ENCODE measurements at regions not wholly inside any gene's neighbourhood (a gene's known extent, or its start where the extent isn't known, plus 50 kb on each side); places are given as distances from the start of the nearest gene placed in this dataset.
"Not testable (repeated sequence)": the region's sequence is repeated elsewhere in the genome, so short reads cannot be mapped to it uniquely, and the experiment has no call there.

GRCh38 chr5:51156222-51156621 lies 227.0 kb upstream of the ISL1 start:
- H3K4me1 ChIP-seq (ENCODE audit: control extremely low read depth in 1 of 4, control insufficient read depth in 4 of 4, insufficient read depth in 4 of 4, low read length in 3 of 4): no peaks in the 10 kb centered on the region
- H3K9me3 ChIP-seq (ENCODE audit: control extremely low read depth in 1 of 5, control insufficient read depth in 4 of 5, insufficient read depth in 2 of 5, low read depth in 1 of 5, low read length in 4 of 5): peaks cover 0 to 5% (median 2%) of the 10 kb centered on the region in 5 experiments
- POLR2A ChIA-PET: no interaction called here
- H3K27me3 ChIP-seq (replicated peaks in 2 of 5; ENCODE audit: control insufficient read depth in 4 of 5, insufficient read depth in 5 of 5, low read length in 4 of 5): no peaks in the 10 kb centered on the region
- no peak overlapping the region for H3K4me3 ChIP-seq (ENCODE audit: control insufficient read depth in 1 of 7, extremely low read depth in 1 of 7, insufficient read depth in 4 of 7, low read depth in 2 of 7, low read length in 6 of 7)
- no peaks in the 10 kb centered on the region for H3K36me3 ChIP-seq (ENCODE audit: control insufficient read depth in 4 of 4, insufficient read depth in 4 of 4, low read length in 3 of 4)
- no peak overlapping the region for H3K27ac ChIP-seq (ENCODE audit: insufficient read depth in 1 of 2, low read depth in 1 of 2, low read length in 2 of 2, poor library complexity in 1 of 2, severe bottlenecking in 2 of 2)
- no peak for DNase-seq
- CTCF ChIA-PET: no interaction called here

DNA sequence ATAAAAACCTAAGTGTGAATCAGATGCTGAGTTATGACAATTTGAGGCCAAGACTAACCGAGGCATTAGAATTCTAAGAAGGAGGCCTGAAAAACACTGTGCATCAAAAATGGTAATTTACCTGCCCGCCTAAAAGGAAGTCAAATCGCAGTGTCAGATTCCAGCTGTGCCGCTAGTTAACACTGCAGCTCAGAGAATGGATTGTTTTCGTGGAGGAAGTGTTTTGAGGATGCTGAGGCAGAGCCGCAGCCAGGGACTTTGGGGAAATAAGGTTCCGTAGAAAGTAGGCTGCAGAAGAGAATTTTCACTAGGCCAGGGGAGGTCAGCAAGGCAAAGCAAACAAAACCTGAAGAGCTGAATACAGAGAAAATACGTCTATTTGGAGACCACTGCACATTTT lies 226.4 kb upstream of the ISL1 start:
- CTCF ChIA-PET: no interaction called here
- WGBS (ENCODE audit: insufficient coverage): 49% methylated on average over 6 of the region's 8 CpGs
- Histone ChIP-seq H3K4me3 (ENCODE audit: control insufficient read depth in 1 of 7, extremely low read depth in 1 of 7, insufficient read depth in 4 of 7, low read depth in 2 of 7, low read length in 6 of 7) (no peak overlapping the region), H3K27ac (ENCODE audit: insufficient read depth in 1 of 2, low read depth in 1 of 2, low read length in 2 of 2, poor library complexity in 1 of 2, severe bottlenecking in 2 of 2) (no peak overlapping the region), H3K9me3 (ENCODE audit: control extremely low read depth in 1 of 5, control insufficient read depth in 4 of 5, insufficient read depth in 2 of 5, low read depth in 1 of 5, low read length in 4 of 5) (peaks cover 0 to 6% (median 5%) of the 10 kb centered on the region in 5 experiments), H3K4me1 (ENCODE audit: control extremely low read depth in 1 of 4, control insufficient read depth in 4 of 4, insufficient read depth in 4 of 4, low read length in 3 of 4) (no peaks in the 10 kb centered on the region), H3K27me3 (replicated peaks in 2 of 5; ENCODE audit: control insufficient read depth in 4 of 5, insufficient read depth in 5 of 5, low read length in 4 of 5) (no peaks in the 10 kb centered on the region), H3K36me3 (ENCODE audit: control insufficient read depth in 4 of 4, insufficient read depth in 4 of 4, low read length in 3 of 4) (no peaks in the 10 kb centered on the region)
- DNase-seq: no peak
- POLR2A ChIA-PET: no interaction called here

DNA sequence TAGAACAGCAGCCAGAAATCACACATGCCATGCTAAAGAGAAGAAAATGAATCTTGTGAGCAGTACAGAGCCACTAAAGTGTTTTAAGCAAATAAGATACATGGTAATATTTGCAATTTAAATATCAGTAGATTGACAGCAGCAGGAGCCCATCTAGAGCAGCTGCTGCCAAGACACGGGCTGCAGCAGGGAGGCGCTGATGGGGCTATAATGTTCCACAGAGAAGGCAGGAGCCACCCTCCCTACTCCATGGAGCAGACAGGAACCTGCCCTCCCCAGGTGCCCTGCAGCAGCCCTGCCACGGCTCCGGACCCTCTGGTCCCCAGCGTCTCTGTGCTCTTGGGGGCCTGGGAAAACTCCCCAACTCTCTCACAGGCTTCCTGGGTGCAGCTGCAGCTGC lies 224.1 kb upstream of the ISL1 start:
- Histone ChIP-seq H3K27me3 (replicated peaks in 2 of 5; ENCODE audit: control insufficient read depth in 4 of 5, insufficient read depth in 5 of 5, low read length in 4 of 5) (no peaks in the 10 kb centered on the region), H3K27ac (ENCODE audit: insufficient read depth in 1 of 2, low read depth in 1 of 2, low read length in 2 of 2, poor library complexity in 1 of 2, severe bottlenecking in 2 of 2) (no peak overlapping the region), H3K36me3 (ENCODE audit: control insufficient read depth in 4 of 4, insufficient read depth in 4 of 4, low read length in 3 of 4) (no peaks in the 10 kb centered on the region), H3K9me3 (ENCODE audit: control extremely low read depth in 1 of 5, control insufficient read depth in 4 of 5, insufficient read depth in 2 of 5, low read depth in 1 of 5, low read length in 4 of 5) (peaks cover 0 to 14% (median 7%) of the 10 kb centered on the region in 5 experiments), H3K4me1 (ENCODE audit: control extremely low read depth in 1 of 4, control insufficient read depth in 4 of 4, insufficient read depth in 4 of 4, low read length in 3 of 4) (no peaks in the 10 kb centered on the region), H3K4me3 (ENCODE audit: control insufficient read depth in 1 of 7, extremely low read depth in 1 of 7, insufficient read depth in 4 of 7, low read depth in 2 of 7, low read length in 6 of 7) (no peak overlapping the region)
- DNase-seq: no peak
- POLR2A ChIA-PET: no interaction called here
- CTCF ChIA-PET: no interaction called here
- 78% methylated on average over 5 of the region's 5 CpGs for WGBS (ENCODE audit: insufficient coverage)

- Histone ChIP-seq H3K9me3 (ENCODE audit: control extremely low read depth in 1 of 5, control insufficient read depth in 4 of 5, insufficient read depth in 2 of 5, low read depth in 1 of 5, low read length in 4 of 5) (peaks cover 0 to 14% (median 5%) of the 10 kb centered on the region in 5 experiments), H3K27me3 (replicated peaks in 2 of 5; ENCODE audit: control insufficient read depth in 4 of 5, insufficient read depth in 5 of 5, low read length in 4 of 5) (no peaks in the 10 kb centered on the region), H3K4me3 (ENCODE audit: control insufficient read depth in 1 of 7, extremely low read depth in 1 of 7, insufficient read depth in 4 of 7, low read depth in 2 of 7, low read length in 6 of 7) (no peak overlapping the region), H3K27ac (ENCODE audit: insufficient read depth in 1 of 2, low read depth in 1 of 2, low read length in 2 of 2, poor library complexity in 1 of 2, severe bottlenecking in 2 of 2) (no peak overlapping the region), H3K4me1 (ENCODE audit: control extremely low read depth in 1 of 4, control insufficient read depth in 4 of 4, insufficient read depth in 4 of 4, low read length in 3 of 4) (no peaks in the 10 kb centered on the region), H3K36me3 (ENCODE audit: control insufficient read depth in 4 of 4, insufficient read depth in 4 of 4, low read length in 3 of 4) (no peaks in the 10 kb centered on the region)
- POLR2A ChIA-PET: no interaction called here
- DNase-seq: no peak
- WGBS (ENCODE audit: insufficient coverage): 82% methylated on average over 2 of the region's 2 CpGs
- CTCF ChIA-PET: no interaction called here
Observed at GRCh38 chr5:51159606-51160005, 223.6 kb upstream of the ISL1 start.

- Histone ChIP-seq H3K4me1 (ENCODE audit: control extremely low read depth in 1 of 4, control insufficient read depth in 4 of 4, insufficient read depth in 4 of 4, low read length in 3 of 4) (no peaks in the 10 kb centered on the region), H3K27ac (ENCODE audit: insufficient read depth in 1 of 2, low read depth in 1 of 2, low read length in 2 of 2, poor library complexity in 1 of 2, severe bottlenecking in 2 of 2) (no peak overlapping the region), H3K4me3 (ENCODE audit: control insufficient read depth in 1 of 7, extremely low read depth in 1 of 7, insufficient read depth in 4 of 7, low read depth in 2 of 7, low read length in 6 of 7) (no peak overlapping the region), H3K27me3 (replicated peaks in 2 of 5; ENCODE audit: control insufficient read depth in 4 of 5, insufficient read depth in 5 of 5, low read length in 4 of 5) (no peaks in the 10 kb centered on the region), H3K9me3 (ENCODE audit: control extremely low read depth in 1 of 5, control insufficient read depth in 4 of 5, insufficient read depth in 2 of 5, low read depth in 1 of 5, low read length in 4 of 5) (peaks cover 0 to 14% (median 4%) of the 10 kb centered on the region in 5 experiments), H3K36me3 (ENCODE audit: control insufficient read depth in 4 of 4, insufficient read depth in 4 of 4, low read length in 3 of 4) (no peaks in the 10 kb centered on the region)
- DNase-seq: no peak
- CTCF ChIA-PET: no interaction called here
- POLR2A ChIA-PET: no interaction called here
Observed at GRCh38 chr5:51162245-51162644, 221.0 kb upstream of the ISL1 start.

GRCh38 chr5:51165621-51166020 lies 217.6 kb upstream of the ISL1 start:
- CTCF ChIA-PET; H3K9me3 ChIP-seq (ENCODE audit: control extremely low read depth in 1 of 5, control insufficient read depth in 4 of 5, insufficient read depth in 2 of 5, low read depth in 1 of 5, low read length in 4 of 5); H3K4me3 ChIP-seq (ENCODE audit: control insufficient read depth in 1 of 7, extremely low read depth in 1 of 7, insufficient read depth in 4 of 7, low read depth in 2 of 7, low read length in 6 of 7); H3K36me3 ChIP-seq (ENCODE audit: control insufficient read depth in 4 of 4, insufficient read depth in 4 of 4, low read length in 3 of 4); H3K27ac ChIP-seq (ENCODE audit: insufficient read depth in 1 of 2, low read depth in 1 of 2, low read length in 2 of 2, poor library complexity in 1 of 2, severe bottlenecking in 2 of 2); POLR2A ChIA-PET; DNase-seq; H3K4me1 ChIP-seq (ENCODE audit: control extremely low read depth in 1 of 4, control insufficient read depth in 4 of 4, insufficient read depth in 4 of 4, low read length in 3 of 4); H3K27me3 ChIP-seq (replicated peaks in 2 of 5; ENCODE audit: control insufficient read depth in 4 of 5, insufficient read depth in 5 of 5, low read length in 4 of 5): not testable (repeated sequence)
- WGBS (ENCODE audit: insufficient coverage): 100% methylated on average over 2 of the region's 12 CpGs

DNA sequence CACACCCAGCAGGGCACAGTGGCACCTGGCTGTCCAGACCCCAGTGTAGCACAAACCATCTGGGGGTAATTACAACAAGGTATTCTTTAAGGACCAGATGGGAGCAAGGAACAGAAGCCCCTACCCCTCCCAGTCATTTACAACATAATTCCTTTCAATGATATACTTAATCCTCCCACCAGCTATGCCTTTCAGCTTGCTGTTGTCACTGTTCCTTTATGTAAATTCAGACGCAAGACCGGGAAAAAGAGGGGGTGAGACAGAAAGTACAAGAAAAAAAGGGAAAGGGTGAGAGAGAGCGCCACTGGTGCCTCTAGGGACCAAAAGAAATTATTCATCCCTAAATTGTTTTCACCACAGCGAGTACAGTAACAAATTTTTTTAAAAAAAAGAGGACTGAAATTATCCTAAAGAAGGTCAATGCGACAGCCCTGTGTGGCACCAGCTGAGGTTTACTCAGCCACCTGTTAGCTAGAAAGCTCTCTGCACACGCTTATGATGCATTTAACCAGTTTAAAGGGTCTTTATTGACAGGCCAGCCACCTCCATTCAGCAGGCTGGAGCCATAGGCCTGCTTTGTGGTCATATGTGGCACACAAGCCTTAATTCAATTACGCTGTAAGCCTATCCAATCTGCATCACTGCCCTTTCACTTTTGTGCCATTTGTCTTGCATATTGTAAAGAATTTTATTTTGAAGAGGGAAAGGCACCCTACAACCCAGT lies 210.2 kb upstream of the ISL1 start:
- 48% methylated on average over 4 of the region's 7 CpGs for WGBS (ENCODE audit: insufficient coverage)
- CTCF ChIA-PET: no interaction called here
- no peaks in the 10 kb centered on the region for H3K36me3 ChIP-seq (ENCODE audit: control insufficient read depth in 4 of 4, insufficient read depth in 4 of 4, low read length in 3 of 4)
- no peak overlapping the region for H3K27ac ChIP-seq (ENCODE audit: insufficient read depth in 1 of 2, low read depth in 1 of 2, low read length in 2 of 2, poor library complexity in 1 of 2, severe bottlenecking in 2 of 2)
- DNase-seq: no peak
- no peaks in the 10 kb centered on the region for H3K9me3 ChIP-seq (ENCODE audit: control extremely low read depth in 1 of 5, control insufficient read depth in 4 of 5, insufficient read depth in 2 of 5, low read depth in 1 of 5, low read length in 4 of 5)
- no peaks in the 10 kb centered on the region for H3K27me3 ChIP-seq (replicated peaks in 2 of 5; ENCODE audit: control insufficient read depth in 4 of 5, insufficient read depth in 5 of 5, low read length in 4 of 5)
- H3K4me3 ChIP-seq (ENCODE audit: control insufficient read depth in 1 of 7, extremely low read depth in 1 of 7, insufficient read depth in 4 of 7, low read depth in 2 of 7, low read length in 6 of 7): no peak overlapping the region
- POLR2A ChIA-PET: no interaction called here
- H3K4me1 ChIP-seq (ENCODE audit: control extremely low read depth in 1 of 4, control insufficient read depth in 4 of 4, insufficient read depth in 4 of 4, low read length in 3 of 4): no peaks in the 10 kb centered on the region
